ENCODE measurements at regions not wholly inside any gene's neighbourhood (a gene's known extent, or its start where the extent isn't known, plus 50 kb on each side); places are given as distances from the start of the nearest gene placed in this dataset.

GRCh38 chr1:78284354-78284753 lies 206.4 kb upstream of the PTGFR start:
- Histone ChIP-seq H3K27ac (ENCODE audit: poor library complexity, severe bottlenecking) (no peak overlapping the region), H3K36me3 (ENCODE audit: low read depth) (no peaks in the 10 kb centered on the region), H3K9me3 (ENCODE audit: severe bottlenecking) (peaks cover 3% of the 10 kb centered on the region), H3K4me3 (ENCODE audit: severe bottlenecking) (no peak overlapping the region), H3K27me3 (ENCODE audit: insufficient read depth, poor library complexity, severe bottlenecking) (no peaks in the 10 kb centered on the region), H3K4me1 (ENCODE audit: insufficient read depth, poor library complexity, severe bottlenecking) (peaks cover 15% of the 10 kb centered on the region)
- DNase-seq (ENCODE audit: low spot score) (no peak), ATAC-seq (ENCODE audit: low read depth) (no peak)
- TF ChIP-seq CTCF (IDR thresholded peaks at IDR 0.05; ENCODE audit: poor library complexity, severe bottlenecking), result no peak

DNA sequence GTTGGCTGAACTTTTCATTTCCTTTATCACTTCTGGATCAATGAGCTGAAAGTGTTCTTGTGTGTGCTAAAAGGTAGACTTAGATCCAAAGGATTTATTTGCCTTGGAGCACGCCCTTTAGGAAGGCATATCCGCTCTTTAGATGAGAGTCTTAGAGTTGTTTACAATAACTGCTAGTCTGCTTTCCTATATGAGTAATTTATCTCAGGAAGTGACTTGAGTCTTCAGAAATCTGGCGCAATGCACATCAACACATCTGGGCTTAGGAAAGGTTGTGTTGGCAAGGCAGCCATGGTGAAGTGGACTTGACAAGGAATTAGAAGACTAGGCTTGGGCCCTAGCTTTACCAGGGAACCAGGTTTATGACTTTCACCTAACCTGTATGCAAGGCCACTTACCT lies 204.1 kb upstream of the PTGFR start:
- Histone ChIP-seq H3K9me3 (ENCODE audit: severe bottlenecking) (no peaks in the 10 kb centered on the region), H3K4me3 (ENCODE audit: severe bottlenecking) (no peak overlapping the region), H3K27ac (ENCODE audit: poor library complexity, severe bottlenecking) (peak overlapping the region; percentile 65), H3K4me1 (ENCODE audit: insufficient read depth, poor library complexity, severe bottlenecking) (peaks cover 10% of the 10 kb centered on the region), H3K27me3 (ENCODE audit: insufficient read depth, poor library complexity, severe bottlenecking) (no peaks in the 10 kb centered on the region), H3K36me3 (ENCODE audit: low read depth) (no peaks in the 10 kb centered on the region)
- TF ChIP-seq CTCF (IDR thresholded peaks at IDR 0.05; ENCODE audit: poor library complexity, severe bottlenecking), result no peak
- DNase-seq (ENCODE audit: low spot score) (no peak), ATAC-seq (ENCODE audit: low read depth) (peak; percentile 77)

DNA sequence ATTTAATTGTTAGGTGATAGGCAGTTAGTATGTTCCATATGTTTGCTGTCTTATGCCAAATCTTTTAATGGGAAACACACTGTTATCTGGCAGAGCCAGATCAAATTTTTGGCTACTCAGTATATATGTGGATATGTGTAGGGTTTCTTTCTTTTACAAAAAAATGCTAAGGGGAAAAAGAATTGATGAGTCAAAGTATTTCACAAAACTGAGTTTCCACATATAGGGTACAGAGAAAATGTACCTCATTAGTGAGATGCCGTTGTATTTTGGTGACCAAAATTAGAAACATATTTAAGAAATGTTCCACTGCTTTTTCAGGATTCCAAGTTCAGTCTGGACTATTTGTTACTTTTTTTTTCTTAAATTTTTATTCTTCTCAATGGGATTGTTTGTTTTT lies 201.2 kb upstream of the PTGFR start:
- H3K27ac ChIP-seq (ENCODE audit: poor library complexity, severe bottlenecking), result no peak overlapping the region
- H3K4me1 ChIP-seq (ENCODE audit: insufficient read depth, poor library complexity, severe bottlenecking), result peaks cover 10% of the 10 kb centered on the region
- H3K27me3 ChIP-seq (ENCODE audit: insufficient read depth, poor library complexity, severe bottlenecking), result no peaks in the 10 kb centered on the region
- H3K9me3 ChIP-seq (ENCODE audit: severe bottlenecking), result no peaks in the 10 kb centered on the region
- ATAC-seq (ENCODE audit: low read depth), result no peak
- no peaks in the 10 kb centered on the region for H3K36me3 ChIP-seq (ENCODE audit: low read depth)
- TF ChIP-seq CTCF (IDR thresholded peaks at IDR 0.05; ENCODE audit: poor library complexity, severe bottlenecking), result no peak
- DNase-seq (ENCODE audit: low spot score), result no peak
- H3K4me3 ChIP-seq (ENCODE audit: severe bottlenecking), result no peak overlapping the region

DNA sequence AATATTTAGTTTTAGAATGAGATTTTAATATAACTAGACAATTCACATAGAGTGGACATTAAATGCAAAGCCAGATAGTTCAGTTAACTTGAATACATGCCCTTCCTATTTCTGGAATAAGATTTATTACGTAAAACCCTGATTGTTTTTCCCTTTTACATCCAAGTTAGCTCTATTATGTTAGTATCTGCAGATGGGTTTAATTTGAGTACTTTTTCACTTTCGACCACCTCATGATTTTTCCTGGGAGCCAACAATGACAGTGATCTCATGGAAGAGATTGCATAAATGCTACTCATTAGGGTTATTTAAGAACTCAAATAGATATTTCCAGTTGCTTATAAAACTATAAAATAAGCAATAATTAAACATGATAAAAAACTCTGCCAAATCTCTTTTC lies 199.4 kb upstream of the PTGFR start:
- ATAC-seq (ENCODE audit: low read depth) (no peak), DNase-seq (ENCODE audit: low spot score) (no peak)
- Histone ChIP-seq H3K27me3 (ENCODE audit: insufficient read depth, poor library complexity, severe bottlenecking) (no peaks in the 10 kb centered on the region), H3K4me1 (ENCODE audit: insufficient read depth, poor library complexity, severe bottlenecking) (peaks cover 6% of the 10 kb centered on the region), H3K9me3 (ENCODE audit: severe bottlenecking) (no peaks in the 10 kb centered on the region), H3K36me3 (ENCODE audit: low read depth) (no peaks in the 10 kb centered on the region), H3K27ac (ENCODE audit: poor library complexity, severe bottlenecking) (no peak overlapping the region), H3K4me3 (ENCODE audit: severe bottlenecking) (no peak overlapping the region)
- no peak for TF ChIP-seq CTCF (IDR thresholded peaks at IDR 0.05; ENCODE audit: poor library complexity, severe bottlenecking)

DNA sequence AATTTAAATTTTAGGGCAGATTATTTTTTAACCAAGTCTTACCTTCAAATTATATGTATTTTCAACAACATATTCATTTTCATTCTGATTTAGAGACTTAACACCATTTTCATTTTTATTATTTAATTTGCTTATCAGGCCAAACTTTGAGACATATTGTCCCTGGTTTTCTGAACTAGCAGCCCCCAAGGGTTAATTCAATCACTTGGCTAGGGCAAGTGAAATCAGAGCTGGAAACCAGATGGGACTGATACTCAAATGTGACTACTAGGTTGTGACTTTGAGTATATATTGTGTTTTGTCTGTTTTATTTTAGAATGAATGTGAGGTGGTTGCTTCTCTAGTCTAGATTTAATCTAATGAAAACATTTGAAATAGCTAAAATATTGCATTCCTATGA lies 198.9 kb upstream of the PTGFR start:
- no peak for DNase-seq (ENCODE audit: low spot score)
- H3K27me3 ChIP-seq (ENCODE audit: insufficient read depth, poor library complexity, severe bottlenecking), result no peaks in the 10 kb centered on the region
- peaks cover 1% of the 10 kb centered on the region for H3K4me1 ChIP-seq (ENCODE audit: insufficient read depth, poor library complexity, severe bottlenecking)
- no peak for ATAC-seq (ENCODE audit: low read depth)
- no peak overlapping the region for H3K4me3 ChIP-seq (ENCODE audit: severe bottlenecking)
- H3K9me3 ChIP-seq (ENCODE audit: severe bottlenecking), result no peaks in the 10 kb centered on the region
- no peak overlapping the region for H3K27ac ChIP-seq (ENCODE audit: poor library complexity, severe bottlenecking)
- no peaks in the 10 kb centered on the region for H3K36me3 ChIP-seq (ENCODE audit: low read depth)
- TF ChIP-seq CTCF (IDR thresholded peaks at IDR 0.05; ENCODE audit: poor library complexity, severe bottlenecking), result no peak
